HCT116 (cell line): ENCODE measurements at regions not wholly inside any gene's neighbourhood (a gene's known extent, or its start where the extent isn't known, plus 50 kb on each side); places are given as distances from the start of the nearest gene placed in this dataset.
"Not testable (repeated sequence)": the region's sequence is repeated elsewhere in the genome, so short reads cannot be mapped to it uniquely, and the experiment has no call there.

ENCODE experiments used
- ATAC-seq: fragments of 200-7000 bp; cut with Tn5 transposase; 2 replicates; pipeline ENCODE4 v1.9.1; 2020; ENCODE audit warnings: mild to moderate bottlenecking, moderate library complexity
- BruUV-seq: library from RNA; stranded (reverse); fragments of 400-500 nt; replicated peaks from 2 replicates; lab custom pipeline; 2021; lab: Mats Ljungman, UMichigan
- CTCF ChIA-PET: fragments of 300-600 bp; sonication (Branson Sonifier 250); formaldehyde crosslinking; loops from one replicate; lab custom pipeline; 2021; ENCODE audit warnings: antibody characterized with exemption; lab: Charles Lee
- POLR2A ChIA-PET: fragments of 300-600, 350-600 bp; sonication (Branson Sonifier 250); formaldehyde crosslinking; loops from one replicate; lab custom pipeline; 2021; ENCODE audit warnings: antibody characterized with exemption; lab: Charles Lee
- RAD21 ChIA-PET, 2 experiments: fragments of 300-600 bp; sonication (Branson Sonifier 250); formaldehyde crosslinking; loops; one replicate each; lab custom pipeline; 2023; ENCODE audit warnings: low total read pairs in 2 of 2; ENCODE audit not compliant: uncharacterized antibody in 2 of 2, unreplicated experiment in 2 of 2, low non-redundant PET in 1 of 2; lab: Charles Lee
- DNase-seq: peaks from one replicate; pipeline ENCODE4 v3.0.0-alpha.2; 2010; ENCODE audit warnings: low read depth, low spot score
- H2AFZ ChIP-seq: fragments of 200-600 bp; shearing (Covaris generic), sonication (generic); 2 replicates; pipeline ENCODE4 v1.6.1; 2017; ENCODE audit warnings: low read depth, mixed run types, mixed read lengths, antibody characterized with exemption, low read length; ENCODE audit not compliant: poor library complexity, severe bottlenecking
- H3K27ac ChIP-seq: 2 replicates; pipeline ENCODE4 v1.5.1; 2012; ENCODE audit warnings: low read depth, low read length
- H3K27me3 ChIP-seq: fragments of 200-600 bp; sonication (generic); 2 replicates; pipeline ENCODE4 v1.6.1; 2016; ENCODE audit warnings: mixed run types, low read length, mixed read lengths; ENCODE audit not compliant: insufficient read depth
- H3K36me3 ChIP-seq, 2 experiments: fragments of 200-500 bp in 1 of 2; fragments of 200-600 bp in 1 of 2; sonication (Bioruptor generic) in 1 of 2; sonication (generic) in 1 of 2; 2 replicates each; pipeline versions ENCODE4 v1.5.1 to v1.6.1; 2014 to 2016; ENCODE audit warnings: low read length in 2 of 2, inconsistent platforms in 1 of 2, mixed read lengths in 1 of 2, mixed run types in 1 of 2; ENCODE audit not compliant: insufficient read depth in 2 of 2, control insufficient read depth in 1 of 2
- H3K4me1 ChIP-seq, 2 experiments: fragments of 200-600 bp in 1 of 2; sonication (generic) in 1 of 2; 2 replicates each; pipeline versions ENCODE4 v1.5.1 to v1.6.1; 2012 to 2017; ENCODE audit warnings: low read length in 2 of 2, inconsistent platforms in 1 of 2, mild to moderate bottlenecking in 1 of 2, mixed read lengths in 1 of 2, mixed run types in 1 of 2, moderate library complexity in 1 of 2; ENCODE audit not compliant: insufficient read depth in 2 of 2, control insufficient read depth in 1 of 2
- H3K4me2 ChIP-seq: fragments of 200-600 bp; sonication (generic); 2 replicates; pipeline ENCODE4 v1.6.1; 2017; ENCODE audit warnings: mixed run types, low read length, mixed read lengths
- H3K4me3 ChIP-seq, 2 experiments: fragments of 200-600 bp in 1 of 2; sonication (generic) in 1 of 2; replicated peaks in 1 of 2; 2 replicates each; pipeline ENCODE4 v1.5.1; 2011 to 2016; ENCODE audit warnings: low read length in 2 of 2, control low read depth in 1 of 2, low read depth in 1 of 2, mild to moderate bottlenecking in 1 of 2, mixed read lengths in 1 of 2, mixed run types in 1 of 2
- H3K79me2 ChIP-seq: fragments of 200-600 bp; sonication (generic); 2 replicates; pipeline ENCODE4 v1.6.1; 2017; ENCODE audit warnings: mild to moderate bottlenecking, mixed run types, low read length, moderate library complexity, mixed read lengths; ENCODE audit not compliant: insufficient read depth
- H3K9ac ChIP-seq: fragments of 200-600 bp; sonication (generic); 2 replicates; pipeline ENCODE4 v1.6.1; 2016; ENCODE audit warnings: low read length, mixed read lengths
- H3K9me2 ChIP-seq: fragments of 200-600 bp; sonication (generic), shearing (Covaris generic); 2 replicates; pipeline ENCODE4 v1.6.1; 2017; ENCODE audit warnings: mixed run types, mild to moderate bottlenecking, moderate library complexity; ENCODE audit not compliant: insufficient read depth
- H3K9me3 ChIP-seq, 2 experiments: fragments of 200-500 bp in 1 of 2; fragments of 200-600 bp in 1 of 2; sonication (Bioruptor generic) in 1 of 2; sonication (generic) in 1 of 2; 2 replicates each; pipeline ENCODE4 v1.6.1; 2014 to 2017; ENCODE audit warnings: low read length in 2 of 2, mixed read lengths in 2 of 2, inconsistent platforms in 1 of 2, low read depth in 1 of 2, mild to moderate bottlenecking in 1 of 2, mixed run types in 1 of 2, moderate library complexity in 1 of 2; ENCODE audit not compliant: control insufficient read depth in 1 of 2, insufficient read depth in 1 of 2
- H4K20me1 ChIP-seq: fragments of 200-600 bp; sonication (generic), shearing (Covaris generic); 2 replicates; pipeline ENCODE4 v1.6.1; 2017; ENCODE audit warnings: mixed run types, mild to moderate bottlenecking, moderate library complexity; ENCODE audit not compliant: insufficient read depth
- EGR1 ChIP-seq: IDR thresholded peaks from 2 replicates; pipeline ENCODE4 v1.6.1; 2012; ENCODE audit warnings: low read depth
- EZH2 ChIP-seq: fragments of 200-600 bp; sonication (generic); IDR thresholded peaks from 2 replicates; pipeline ENCODE4 v1.6.1; 2017; ENCODE audit warnings: antibody characterized with exemption, mixed run types
- FOSL1 ChIP-seq: IDR thresholded peaks from 2 replicates; pipeline ENCODE4 v1.6.1; 2012; ENCODE audit warnings: low read depth
- RAD21 ChIP-seq: IDR thresholded peaks from 2 replicates; pipeline ENCODE4 v1.6.1; 2012; ENCODE audit warnings: low read depth, mild to moderate bottlenecking
- SIN3A ChIP-seq: IDR thresholded peaks from 2 replicates; pipeline ENCODE4 v1.6.1; 2012; ENCODE audit warnings: low read depth
- SP1 ChIP-seq: IDR thresholded peaks from 2 replicates; pipeline ENCODE4 v1.6.1; 2012; ENCODE audit warnings: low read depth
- SRF ChIP-seq: IDR thresholded peaks from 2 replicates; pipeline ENCODE4 v1.6.1; 2012; ENCODE audit warnings: low read depth
- TCF7L2 ChIP-seq: IDR thresholded peaks from 2 replicates; pipeline ENCODE4 v1.7.0; 2011; ENCODE audit warnings: borderline replicate concordance, inconsistent platforms; ENCODE audit not compliant: insufficient read depth, insufficient read length; ENCODE audit errors: extremely low read depth
- ZNF274 ChIP-seq: fragments of 200-500 bp; sonication (Bioruptor generic); IDR thresholded peaks from 2 replicates; pipeline ENCODE4 v1.6.1; 2014; ENCODE audit warnings: mild to moderate bottlenecking, low read depth, low read length, inconsistent platforms
- intact Hi-C: fragments of 100-400 bp; cut with micrococcal nuclease; formaldehyde crosslinking; loops from 2 replicates; pipeline ENCODE4 v1.10.0; 2022
- TF ChIP-seq, protein P1 (sequence below): IDR thresholded peaks from 2 replicates; pipeline ENCODE4 v1.6.1; 2012; ENCODE audit warnings: low read depth
- TF ChIP-seq, protein P2 (sequence below): IDR thresholded peaks from 2 replicates; pipeline ENCODE4 v1.6.1; 2012

DNA sequence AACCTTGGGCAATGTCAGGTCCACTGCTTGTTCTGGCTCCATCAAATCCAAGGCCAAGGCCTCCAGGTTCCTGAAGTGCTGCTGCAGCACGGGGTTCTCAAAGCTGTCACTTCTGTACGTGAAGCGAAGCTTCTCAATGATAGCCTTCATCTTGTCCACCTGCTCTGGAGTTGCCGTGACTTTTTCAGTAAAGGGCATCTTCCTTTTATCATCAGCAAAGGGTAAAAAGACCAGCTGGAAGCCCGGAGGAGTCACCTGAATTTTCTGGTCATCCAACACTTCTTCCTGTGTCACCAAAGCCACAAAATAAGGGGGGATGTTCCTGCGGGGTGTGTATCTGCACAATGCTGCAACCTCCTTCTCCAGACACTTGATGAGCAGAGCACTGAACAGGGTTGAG, 131.7 kb upstream of the MAMLD1 start:
- H3K4me3 ChIP-seq, H3K27me3 ChIP-seq, H3K27ac ChIP-seq, H4K20me1 ChIP-seq, H3K9me3 ChIP-seq, H3K79me2 ChIP-seq, ATAC-seq, H3K36me3 ChIP-seq, CTCF ChIA-PET, H3K9me2 ChIP-seq, intact Hi-C loops, POLR2A ChIA-PET, H3K4me1 ChIP-seq, H2AFZ ChIP-seq, BruUV-seq, RAD21 ChIA-PET, DNase-seq, H3K9ac ChIP-seq, H3K4me2 ChIP-seq: not testable (repeated sequence)

DNA sequence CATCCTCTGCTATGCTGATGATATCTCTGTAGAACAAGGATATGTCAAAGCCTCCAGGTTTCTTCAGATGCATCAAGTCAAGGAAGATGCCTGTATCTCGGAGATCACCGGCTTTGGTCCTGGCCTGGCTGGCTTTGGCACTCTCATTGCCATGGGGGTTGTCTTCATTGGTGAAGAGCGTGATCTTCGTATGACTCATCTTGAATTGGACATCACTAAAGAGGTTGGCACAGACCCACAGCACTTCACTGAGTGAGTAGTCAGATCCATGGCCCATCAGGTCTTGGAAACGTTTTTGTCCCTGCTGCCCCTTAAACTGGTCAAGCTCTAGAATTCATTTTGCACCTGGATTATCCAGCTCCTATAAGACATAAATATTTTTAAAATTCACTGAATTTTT, 130.9 kb upstream of the MAMLD1 start:
- intact Hi-C loops, H4K20me1 ChIP-seq, H3K4me2 ChIP-seq, H3K9me3 ChIP-seq, DNase-seq, H3K9ac ChIP-seq, H2AFZ ChIP-seq, H3K4me1 ChIP-seq, CTCF ChIA-PET, H3K27me3 ChIP-seq, POLR2A ChIA-PET, H3K4me3 ChIP-seq, RAD21 ChIA-PET, H3K36me3 ChIP-seq, H3K27ac ChIP-seq, H3K79me2 ChIP-seq, BruUV-seq, ATAC-seq, H3K9me2 ChIP-seq: not testable (repeated sequence)

DNA sequence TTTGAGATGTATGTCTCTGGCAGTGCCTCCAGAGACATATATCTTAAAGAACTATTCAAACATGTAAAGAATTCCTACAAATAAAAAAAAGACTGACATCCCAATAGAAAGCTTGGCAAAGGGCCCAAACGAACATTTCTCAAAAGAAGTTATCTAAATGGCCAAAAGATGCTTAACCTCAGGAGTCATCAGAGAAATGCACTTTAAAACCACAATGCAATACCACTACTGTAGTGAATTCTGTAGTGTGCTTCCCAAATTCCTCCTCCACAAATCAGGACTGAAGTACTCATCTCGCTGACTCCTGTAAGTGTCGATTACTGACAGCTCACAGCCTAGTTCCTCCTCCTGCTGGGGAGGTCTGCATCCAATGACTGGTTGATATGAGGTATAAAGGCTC, 129.0 kb upstream of the MAMLD1 start:
- ChIA-PET POLR2A (no interaction called here), CTCF (no interaction called here), RAD21 (no interaction called here)
- intact Hi-C loops: no loop called here
- H3K9me3 ChIP-seq: no peaks in the 10 kb centered on the region
- no peaks in the 10 kb centered on the region for H3K27me3 ChIP-seq
- H2AFZ ChIP-seq: no peak overlapping the region
- H3K9ac ChIP-seq: no peak overlapping the region
- no peak overlapping the region for H3K4me2 ChIP-seq
- no peaks in the 10 kb centered on the region for H3K79me2 ChIP-seq
- H3K4me1 ChIP-seq: peaks cover 0 to 8% of the 10 kb centered on the region in 2 experiments; a peak in 2 of 4 replicates
- no TSS peak for BruUV-seq
- no peak for DNase-seq
- H3K36me3 ChIP-seq: no peaks in the 10 kb centered on the region
- H3K4me3 ChIP-seq: no peak overlapping the region
- H3K9me2 ChIP-seq: no peaks in the 10 kb centered on the region
- no peak overlapping the region for H3K27ac ChIP-seq
- no peak for ATAC-seq
- no peaks in the 10 kb centered on the region for H4K20me1 ChIP-seq
- TF ChIP-seq SRF: no peak
- TF ChIP-seq, protein P1, sequence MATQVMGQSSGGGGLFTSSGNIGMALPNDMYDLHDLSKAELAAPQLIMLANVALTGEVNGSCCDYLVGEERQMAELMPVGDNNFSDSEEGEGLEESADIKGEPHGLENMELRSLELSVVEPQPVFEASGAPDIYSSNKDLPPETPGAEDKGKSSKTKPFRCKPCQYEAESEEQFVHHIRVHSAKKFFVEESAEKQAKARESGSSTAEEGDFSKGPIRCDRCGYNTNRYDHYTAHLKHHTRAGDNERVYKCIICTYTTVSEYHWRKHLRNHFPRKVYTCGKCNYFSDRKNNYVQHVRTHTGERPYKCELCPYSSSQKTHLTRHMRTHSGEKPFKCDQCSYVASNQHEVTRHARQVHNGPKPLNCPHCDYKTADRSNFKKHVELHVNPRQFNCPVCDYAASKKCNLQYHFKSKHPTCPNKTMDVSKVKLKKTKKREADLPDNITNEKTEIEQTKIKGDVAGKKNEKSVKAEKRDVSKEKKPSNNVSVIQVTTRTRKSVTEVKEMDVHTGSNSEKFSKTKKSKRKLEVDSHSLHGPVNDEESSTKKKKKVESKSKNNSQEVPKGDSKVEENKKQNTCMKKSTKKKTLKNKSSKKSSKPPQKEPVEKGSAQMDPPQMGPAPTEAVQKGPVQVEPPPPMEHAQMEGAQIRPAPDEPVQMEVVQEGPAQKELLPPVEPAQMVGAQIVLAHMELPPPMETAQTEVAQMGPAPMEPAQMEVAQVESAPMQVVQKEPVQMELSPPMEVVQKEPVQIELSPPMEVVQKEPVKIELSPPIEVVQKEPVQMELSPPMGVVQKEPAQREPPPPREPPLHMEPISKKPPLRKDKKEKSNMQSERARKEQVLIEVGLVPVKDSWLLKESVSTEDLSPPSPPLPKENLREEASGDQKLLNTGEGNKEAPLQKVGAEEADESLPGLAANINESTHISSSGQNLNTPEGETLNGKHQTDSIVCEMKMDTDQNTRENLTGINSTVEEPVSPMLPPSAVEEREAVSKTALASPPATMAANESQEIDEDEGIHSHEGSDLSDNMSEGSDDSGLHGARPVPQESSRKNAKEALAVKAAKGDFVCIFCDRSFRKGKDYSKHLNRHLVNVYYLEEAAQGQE: no peak
- TF ChIP-seq, protein P2, sequence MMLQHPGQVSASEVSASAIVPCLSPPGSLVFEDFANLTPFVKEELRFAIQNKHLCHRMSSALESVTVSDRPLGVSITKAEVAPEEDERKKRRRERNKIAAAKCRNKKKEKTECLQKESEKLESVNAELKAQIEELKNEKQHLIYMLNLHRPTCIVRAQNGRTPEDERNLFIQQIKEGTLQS: no peak
- TF ChIP-seq EZH2: no peak
- no peak for TF ChIP-seq SP1
- no peak for TF ChIP-seq FOSL1
- TF ChIP-seq SIN3A: no peak
- TF ChIP-seq EGR1: no peak
- no peak for TF ChIP-seq TCF7L2
- TF ChIP-seq ZNF274: no peak
- no peak for TF ChIP-seq RAD21
